ENCODE measurements at regions not wholly inside any gene's neighbourhood (a gene's known extent, or its start where the extent isn't known, plus 50 kb on each side); places are given as distances from the start of the nearest gene placed in this dataset.
A peak's percentile ranks its signal among the peaks of the same experiment; 100 is the strongest.
"Not testable (repeated sequence)": the region's sequence is repeated elsewhere in the genome, so short reads cannot be mapped to it uniquely, and the experiment has no call there.

DNA sequence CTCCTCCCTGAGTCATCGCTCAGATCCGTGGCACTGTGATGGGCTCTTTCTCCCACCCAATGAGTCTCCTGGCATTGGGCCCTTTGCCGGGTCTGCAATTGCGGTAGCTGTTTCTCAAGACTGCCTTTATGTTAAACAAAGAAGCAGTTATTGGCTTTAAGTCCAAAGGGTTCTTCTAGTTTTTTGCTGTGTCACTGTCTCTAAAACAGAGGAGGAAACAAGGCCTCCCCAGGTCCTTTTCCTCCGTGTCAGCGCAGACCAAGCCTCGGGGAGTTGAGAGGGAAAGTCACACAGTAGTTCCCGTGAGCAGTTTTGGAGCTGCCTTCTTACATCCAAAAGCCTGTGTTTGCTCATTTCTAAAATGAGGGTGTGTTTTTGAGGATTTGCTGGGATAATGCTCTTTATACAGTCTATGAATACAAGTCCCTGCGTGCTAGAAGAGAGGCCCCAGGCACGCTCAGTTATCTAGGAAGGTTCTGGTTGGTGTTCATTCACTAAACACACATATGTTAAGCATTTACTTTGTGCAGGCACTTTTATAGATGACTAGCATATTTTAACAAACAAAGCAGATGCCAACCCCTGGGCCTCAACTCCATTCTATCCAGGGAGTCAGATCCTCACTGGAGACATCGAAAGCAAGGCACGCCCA is 126.0 kb upstream of the PZP start:
- no peak for DNase-seq

DNA sequence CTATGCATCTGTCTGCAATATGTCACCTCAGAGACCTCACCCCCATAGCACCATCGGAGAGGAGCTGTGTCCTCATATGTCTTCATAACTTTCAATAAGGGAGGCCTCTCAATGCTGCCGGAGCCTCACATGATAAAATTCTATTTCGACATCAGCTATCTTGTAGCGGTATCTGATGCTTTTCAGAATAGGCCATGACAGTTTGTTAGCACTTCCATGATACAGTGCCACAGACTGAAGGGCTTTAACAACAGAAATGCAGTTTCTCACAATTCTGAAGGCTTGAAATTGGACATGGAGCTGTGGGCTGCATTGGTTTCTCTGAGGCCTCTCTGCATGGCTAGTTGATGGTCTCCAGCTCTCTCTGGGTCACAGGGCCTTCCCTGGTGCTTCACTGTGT is 125.0 kb upstream of the PZP start:
- DNase-seq = no peak

DNA sequence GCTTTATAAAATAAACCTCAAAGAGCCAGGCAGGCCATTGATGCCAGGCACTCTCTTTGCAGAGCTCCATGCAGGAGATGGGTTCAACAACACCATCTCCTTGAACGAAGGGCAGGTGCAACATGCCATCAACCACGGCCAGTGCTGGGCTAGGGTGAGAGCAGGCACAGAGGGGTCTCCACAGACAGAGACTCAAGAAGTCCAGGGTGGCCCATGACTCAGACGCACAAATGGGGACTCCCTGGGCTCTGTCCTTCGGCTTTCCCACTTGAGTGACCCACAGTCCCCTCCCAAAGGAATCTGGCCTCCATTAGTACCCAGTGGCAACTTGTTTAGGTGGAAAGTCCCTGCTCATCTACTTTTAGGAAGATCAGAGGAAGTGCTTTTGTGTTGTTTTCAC is 124.4 kb upstream of the PZP start:
- no peak for DNase-seq

DNA sequence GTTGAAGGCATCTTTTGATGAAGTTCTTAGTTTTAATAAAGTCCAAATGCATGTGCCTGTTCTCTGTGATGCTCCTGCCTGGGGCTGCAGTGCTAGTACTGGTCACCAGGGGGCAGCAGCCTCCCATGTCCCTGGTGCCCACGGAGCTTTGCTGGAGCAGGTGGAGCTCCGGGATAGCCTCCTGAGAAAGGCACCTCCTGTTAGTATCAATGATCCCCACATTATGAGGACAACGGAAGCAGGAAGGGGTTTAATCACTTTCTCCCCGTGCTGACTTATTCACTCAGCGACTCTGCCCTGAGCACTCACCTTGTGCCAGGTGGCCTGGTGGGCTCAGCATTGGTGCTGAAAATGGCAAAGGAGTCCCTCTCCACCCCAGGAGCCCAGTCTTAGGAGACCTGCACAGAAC is 123.0 kb upstream of the PZP start:
- peak; percentile 5 for DNase-seq

DNA sequence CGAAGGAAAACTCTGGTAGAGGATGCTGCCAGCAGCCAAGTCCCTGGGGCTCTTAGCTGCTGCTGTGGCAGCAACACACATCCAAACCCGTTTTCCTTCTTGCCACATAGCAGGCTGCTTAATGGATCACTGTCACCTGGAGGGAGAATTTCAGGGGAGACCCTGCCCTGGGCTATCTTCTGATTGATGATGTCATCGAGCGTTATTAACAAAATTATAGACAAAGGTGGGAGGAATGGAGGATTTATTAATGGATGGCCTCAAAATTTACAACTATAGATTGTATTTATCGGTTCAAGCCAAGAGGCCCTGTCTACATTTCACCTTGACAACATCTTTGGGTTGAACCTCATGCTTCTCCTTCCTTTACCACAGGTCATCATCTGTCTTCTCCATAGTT is 120.8 kb upstream of the PZP start:
- no peak for DNase-seq

DNA sequence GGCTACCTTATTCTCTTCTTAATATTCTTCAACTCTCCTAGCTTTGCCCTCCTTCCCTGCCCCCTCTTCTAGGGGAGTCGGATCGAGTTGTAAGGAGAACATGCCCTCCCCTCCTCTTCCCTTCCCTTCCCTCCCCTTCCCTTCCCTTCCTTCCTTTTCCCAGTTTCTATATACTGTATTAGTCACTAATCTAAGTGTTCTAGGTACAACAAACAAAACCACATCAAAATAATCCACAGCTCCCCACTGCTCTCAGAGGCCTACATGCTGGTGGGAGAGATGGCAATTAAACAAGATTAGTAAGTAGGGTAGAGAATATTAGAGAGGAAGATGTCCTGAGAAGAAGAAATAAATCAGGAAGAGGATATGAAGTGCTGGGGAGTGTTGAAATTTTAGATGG is 119.9 kb upstream of the PZP start:
- no peak for DNase-seq

DNA sequence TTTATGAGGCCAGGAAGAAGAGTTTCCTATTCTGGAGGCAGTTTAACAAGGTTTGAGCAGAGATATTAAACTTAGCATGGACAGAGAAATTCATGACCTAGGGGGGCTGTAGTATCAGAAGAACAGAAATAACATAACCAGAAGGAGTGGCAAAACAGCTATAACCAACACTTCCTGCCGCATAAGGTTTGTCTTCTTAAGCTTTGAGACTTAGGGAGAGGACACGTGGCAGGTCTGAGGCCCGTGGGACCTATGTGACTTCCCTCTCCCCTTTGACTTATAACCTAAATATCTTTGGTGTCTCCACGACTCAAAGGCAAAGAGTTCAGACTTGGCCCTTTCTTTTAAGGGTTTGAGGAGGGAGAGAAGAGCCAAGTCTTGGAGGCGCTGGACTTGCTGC is 119.1 kb upstream of the PZP start:
- DNase-seq = no peak

DNA sequence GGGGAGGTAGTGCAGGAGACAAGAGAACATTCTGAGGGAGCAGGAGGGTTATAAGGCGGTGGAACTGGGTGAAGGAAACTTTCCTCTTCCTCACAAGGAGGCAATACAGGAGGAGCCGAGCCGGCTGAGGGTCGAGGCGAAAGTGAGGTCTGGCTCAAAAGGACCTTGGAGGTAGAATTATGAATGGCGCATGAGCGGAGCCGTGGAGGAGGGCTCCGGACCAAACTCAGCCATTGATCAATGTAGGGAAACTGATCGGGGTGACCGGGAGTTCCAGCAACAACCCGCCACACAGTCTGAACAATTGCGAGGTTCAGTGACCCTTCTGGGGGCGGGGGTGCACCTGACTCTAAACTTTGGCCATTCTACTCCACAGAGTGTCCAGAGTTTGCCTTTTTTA is 118.7 kb upstream of the PZP start:
- not testable (repeated sequence) for DNase-seq

DNA sequence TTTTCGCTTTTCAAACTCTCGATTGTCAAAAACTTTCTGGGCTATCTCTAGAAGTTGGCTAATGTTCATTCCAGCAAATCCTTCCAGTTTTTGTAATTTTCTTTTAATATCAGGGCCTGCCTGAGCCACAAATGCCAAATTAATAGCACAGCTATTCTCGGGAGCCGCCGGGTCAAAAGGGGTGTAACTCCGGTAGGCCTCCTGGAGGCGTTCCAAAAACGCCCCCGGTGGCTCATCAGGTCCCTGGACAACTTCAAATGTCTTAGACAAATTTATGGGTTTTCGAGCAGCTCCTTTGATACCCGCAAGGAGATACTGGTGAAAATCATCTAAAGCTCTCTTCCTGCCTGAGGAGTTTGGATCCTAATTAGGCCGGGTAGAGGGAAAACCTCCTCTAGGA is 117.9 kb upstream of the PZP start:
- no peak for DNase-seq

DNA sequence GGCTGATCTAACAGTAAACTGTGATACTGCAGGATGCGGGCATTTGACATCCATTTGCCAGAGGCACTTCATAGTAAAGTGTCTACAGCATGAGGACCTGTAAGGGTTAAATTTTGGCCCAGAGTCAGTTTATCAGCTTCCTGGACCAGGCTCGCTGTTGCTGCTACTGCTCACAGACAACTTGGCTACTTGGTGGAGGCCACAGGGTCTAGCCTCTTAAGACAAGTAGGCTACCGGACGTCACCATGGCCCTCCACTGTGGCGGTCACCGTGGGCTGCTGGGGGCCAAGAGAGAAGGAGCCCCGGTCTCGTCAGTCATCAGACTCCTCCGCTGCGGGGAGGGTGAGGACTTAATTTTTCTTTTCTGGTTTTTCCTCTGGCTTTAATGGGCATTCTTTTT is 117.3 kb upstream of the PZP start:
- no peak for DNase-seq

DNA sequence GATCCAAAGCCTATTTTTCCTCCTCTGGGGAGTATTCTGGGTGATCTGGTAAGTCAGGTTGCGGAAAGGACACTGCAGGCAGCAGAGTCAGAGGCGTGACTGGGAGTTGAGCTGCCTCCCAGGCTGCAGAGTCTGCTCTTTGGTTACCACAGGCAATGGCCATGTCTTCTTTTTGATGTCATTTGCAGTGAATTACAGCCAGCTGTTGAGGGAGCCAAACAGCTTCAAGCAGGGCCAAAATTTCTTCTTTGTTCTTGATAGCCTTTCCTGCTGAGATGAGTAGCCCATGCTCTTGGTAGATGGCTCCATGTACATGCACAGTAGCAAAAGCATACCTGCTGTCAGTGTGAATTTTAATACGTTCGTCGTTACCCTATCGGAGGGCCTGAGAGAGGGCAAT is 116.6 kb upstream of the PZP start:
- no peak for DNase-seq

DNA sequence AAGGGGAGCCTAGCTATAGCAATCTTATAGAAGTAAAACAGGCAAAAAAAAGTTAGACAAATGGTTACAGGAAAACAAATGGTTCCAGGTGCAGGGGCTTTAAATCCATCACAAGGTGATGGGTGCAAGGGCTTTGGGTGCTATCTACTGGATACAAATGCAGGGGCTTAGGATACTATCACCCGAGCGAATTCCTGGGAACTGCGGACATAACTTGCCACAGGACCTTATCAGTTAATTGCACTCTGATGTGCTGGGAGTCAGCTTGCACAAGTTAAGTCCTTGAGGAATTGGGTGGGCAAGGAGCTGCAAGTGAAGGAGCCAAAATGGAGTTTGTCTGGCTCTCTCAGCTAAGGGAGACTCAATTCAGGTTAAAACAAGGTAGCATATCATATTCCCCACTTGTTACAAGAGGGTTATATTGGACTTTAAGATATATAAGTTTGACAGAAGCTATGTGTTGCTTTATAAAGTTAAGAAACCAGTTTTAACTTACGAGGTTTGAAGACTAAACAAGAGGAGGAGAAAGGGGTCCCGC is 115.0 kb upstream of the PZP start:
- no peak for DNase-seq

DNA sequence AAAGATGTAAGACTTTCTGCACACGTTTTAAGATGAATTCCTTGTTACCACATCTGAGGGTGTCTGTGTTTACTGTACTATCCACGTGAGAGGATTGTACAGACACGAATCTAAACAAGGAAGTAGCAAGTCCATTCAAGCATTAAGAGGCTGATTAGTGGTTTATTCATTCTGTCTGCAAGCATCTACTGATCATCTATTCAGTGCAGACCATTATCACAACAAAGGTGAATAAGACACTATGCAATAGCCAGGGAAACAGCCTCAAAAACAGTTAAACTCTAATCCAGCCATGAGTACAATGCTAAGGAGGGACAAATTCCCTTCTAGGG is 111.6 kb upstream of the PZP start:
- no peak for DNase-seq

DNA sequence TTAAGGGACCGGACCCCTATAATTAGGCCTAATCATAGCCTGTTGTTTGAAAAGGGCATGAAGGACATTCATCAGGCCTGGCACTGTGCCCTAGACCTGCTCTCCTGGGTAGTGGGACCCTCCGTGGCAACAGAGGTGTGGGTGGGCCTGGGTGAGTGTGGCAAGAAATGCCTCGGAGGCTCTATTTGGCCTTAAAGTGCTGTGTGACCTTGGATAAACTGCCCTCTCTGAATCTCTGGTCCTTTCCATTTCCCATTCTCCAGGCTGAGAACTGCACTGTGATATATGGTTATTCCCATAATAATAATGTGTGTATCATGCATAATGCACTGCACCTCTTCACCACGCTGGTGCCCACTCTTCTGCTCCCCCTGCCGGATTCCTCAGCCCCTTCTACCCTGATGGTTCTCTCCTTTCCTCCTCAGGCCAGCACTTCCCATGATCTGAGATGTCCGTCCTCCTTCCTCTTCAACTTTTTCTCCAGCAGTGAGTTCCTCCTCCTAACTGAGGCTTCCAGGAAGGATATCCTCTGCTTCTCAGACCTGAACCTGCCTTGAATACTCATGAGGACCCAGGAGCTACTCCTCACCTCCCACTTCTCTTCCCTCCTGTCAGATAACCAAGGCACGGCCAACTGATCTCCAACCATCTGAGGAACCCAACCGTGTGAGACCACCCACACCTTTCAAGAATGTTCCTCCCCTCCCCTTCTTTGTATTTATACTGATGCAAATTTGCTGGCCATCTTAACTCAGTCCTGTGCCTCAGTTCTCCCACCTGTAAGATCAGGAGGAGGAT is 111.0 kb upstream of the PZP start:
- no peak for DNase-seq

DNA sequence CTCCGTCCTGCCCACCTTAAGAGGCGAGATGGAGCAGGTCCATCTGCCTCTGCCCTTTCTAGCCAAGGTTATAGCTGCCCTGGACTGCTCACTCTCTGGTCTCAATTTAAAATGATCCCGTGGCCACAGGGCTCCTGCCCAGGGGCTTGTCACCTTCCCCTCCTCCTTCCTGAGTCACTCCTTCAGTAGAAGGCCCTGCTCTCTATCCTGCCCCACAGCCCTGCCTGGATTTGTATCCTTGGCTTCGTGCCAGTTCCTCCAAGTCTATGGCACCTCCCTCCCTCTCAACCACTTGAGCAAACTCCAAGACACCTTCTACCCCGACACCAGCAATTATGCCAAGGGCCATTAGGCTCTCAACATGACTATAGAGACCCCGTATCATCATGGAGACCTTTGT is 105.3 kb upstream of the PZP start:
- DNase-seq = not testable (repeated sequence)

DNA sequence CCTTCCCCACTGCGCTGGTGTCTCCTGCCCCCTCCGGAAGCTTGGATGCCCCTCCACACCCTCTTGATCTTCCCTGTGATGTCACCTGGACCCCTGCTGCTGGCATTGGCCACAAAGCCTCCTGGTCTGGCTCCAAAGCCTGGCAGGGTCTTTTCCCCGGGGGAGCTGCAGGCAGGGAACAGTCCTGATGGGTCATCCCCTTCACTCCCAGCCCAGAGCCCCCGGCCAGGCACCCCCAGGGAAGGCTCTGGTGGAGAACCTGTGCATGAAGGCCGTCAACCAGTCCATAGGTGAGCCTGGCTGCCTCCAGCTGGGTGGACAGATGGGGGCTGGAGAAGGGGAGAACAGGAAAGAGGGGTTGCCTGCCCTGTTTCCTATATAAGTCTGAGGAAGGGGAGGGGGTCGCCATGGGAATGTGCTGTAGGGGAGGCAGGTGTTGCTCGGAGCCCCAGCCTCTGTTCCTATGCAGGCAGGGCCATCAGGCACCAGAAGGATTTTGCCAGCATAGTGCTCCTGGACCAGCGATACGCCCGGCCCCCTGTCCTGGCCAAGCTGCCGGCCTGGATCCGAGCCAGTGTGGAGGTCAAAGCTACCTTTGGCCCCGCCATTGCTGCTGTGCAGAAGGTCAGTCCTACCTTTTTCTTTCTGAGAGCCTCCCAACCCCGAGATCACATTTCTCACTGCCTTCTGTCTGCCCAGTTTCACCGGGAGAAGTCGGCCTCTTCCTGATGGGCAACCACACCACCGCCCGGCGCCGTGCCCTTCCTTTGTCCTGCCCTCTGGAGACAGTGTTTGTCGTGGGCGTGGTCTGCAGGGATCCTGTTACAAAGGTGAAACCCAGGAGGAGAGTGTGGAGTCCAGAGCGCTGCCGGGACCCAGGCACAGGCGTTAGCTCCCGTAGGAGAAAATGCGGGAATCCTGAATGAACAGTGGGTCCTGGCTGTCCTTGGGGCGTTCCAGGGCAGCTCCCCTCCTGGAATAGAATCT is 104.5 kb upstream of the PZP start:
- not testable (repeated sequence) for DNase-seq

DNA sequence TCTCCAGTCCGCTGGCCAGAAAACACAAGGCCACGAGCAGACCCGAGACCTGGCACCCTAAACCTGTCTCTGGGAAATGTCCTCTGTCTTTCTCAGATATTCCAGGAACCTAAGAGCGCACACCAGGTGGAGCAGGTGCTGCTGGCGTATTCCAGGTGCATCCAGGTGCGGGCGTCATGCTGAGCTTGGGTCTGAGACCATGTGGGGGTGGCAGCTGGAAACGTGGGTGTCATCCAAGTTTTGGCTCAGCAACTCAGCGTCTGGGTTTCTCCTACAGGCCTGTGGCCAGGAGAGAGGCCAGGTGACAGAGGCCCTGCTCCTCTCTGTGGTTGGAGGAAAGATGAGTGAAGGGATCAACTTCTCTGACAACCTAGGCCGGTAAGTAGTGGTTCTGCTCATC is 103.3 kb upstream of the PZP start:
- not testable (repeated sequence) for DNase-seq

DNA sequence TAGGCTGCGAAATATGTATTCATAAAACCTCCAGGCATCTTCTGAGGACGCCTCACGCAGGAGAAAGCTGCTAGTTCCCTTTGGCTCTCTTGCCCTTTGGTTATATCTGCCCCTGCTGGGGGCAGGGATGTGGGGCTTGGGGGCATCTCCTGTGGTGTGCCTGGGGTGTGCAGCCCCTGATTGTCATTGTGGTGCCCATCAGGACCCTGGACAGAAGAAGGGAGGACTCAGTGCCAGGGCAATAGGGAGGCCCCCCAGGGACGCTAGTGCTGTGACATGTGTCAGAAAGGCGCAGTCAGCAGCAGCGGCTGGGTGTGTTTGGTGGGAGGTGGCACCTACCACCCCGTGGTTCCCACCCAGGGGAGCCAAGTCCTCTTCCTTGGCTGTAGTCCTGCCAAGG is 102.5 kb upstream of the PZP start:
- DNase-seq = not testable (repeated sequence)

DNA sequence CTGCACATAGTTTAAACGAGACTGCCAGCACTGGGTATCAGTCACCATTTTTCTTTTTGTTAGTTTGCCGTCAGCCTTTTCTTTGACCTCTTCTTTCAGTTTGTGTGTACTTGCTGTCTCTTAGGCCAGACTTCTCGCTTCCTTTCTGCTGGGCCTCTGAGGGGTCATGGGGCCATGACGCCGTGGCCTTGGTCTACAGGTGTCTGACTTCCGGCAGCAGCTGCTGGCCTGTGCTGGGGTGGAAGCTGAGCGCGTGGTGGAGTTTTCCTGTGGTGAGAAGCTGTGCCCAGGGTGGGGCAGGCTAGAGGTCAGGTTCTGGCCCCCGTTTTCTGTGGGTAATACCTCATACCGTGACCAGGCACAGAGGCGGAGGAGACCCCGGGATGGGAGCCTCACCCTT is 101.6 kb upstream of the PZP start:
- DNase-seq = not testable (repeated sequence)

DNA sequence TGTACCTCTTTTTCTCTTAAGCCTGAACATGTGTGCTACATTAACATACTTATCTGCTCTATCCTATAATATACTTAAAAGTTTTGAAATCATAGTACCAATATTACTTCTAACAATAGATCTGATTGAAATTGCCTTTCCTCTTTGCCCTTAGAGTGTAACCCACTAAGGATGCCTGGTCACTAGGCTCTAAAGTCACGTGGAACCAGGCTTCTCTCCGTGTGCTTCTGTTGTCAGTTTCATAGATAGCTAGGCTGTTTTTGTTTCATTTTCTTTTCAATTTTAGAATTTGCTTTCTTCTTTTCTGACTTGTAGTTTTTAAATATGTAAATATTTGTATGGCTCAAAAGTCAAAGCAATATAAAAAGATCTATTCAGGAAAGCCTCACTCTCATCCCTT is 100.5 kb upstream of the PZP start:
- not testable (repeated sequence) for DNase-seq

DNA sequence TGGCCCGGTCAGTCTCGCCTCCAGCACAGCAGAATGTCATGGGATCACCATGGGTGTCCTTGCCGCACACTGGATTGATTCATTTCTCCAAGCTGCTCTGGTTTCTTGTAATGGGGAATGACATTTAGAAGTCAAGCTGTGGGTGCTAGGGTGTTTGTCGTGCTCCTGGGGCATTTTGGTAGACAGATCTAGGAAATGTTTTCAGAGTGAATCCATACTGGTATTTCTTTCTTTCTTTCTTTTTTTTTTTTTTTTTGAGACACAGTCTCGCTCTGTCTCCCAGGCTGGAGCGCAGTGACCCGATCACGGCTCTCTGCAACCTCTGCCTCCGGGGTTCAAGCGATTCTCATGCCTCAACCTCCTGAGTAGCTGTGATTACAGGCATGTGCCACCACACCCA is 100.0 kb upstream of the PZP start:
- not testable (repeated sequence) for DNase-seq

DNA sequence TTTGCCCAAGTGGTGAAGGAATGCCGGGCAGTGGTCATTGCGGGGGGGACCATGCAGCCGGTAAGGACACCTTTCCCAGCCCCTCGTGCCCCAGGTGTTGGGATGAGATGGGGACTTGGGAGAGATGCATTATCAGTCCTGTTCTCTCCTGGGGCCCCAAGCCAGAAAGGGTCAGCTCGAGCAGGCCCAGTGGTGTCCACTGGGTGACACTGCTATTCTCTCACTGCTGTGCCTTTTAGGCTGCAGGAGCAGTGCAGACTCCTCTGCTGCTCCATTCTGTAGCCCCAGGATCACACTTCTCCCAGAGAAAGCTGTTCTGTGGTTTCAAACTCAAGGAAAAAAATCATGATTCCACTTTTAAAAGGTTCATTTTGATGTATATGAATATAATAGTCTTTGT is 99.1 kb upstream of the PZP start:
- DNase-seq = not testable (repeated sequence)

DNA sequence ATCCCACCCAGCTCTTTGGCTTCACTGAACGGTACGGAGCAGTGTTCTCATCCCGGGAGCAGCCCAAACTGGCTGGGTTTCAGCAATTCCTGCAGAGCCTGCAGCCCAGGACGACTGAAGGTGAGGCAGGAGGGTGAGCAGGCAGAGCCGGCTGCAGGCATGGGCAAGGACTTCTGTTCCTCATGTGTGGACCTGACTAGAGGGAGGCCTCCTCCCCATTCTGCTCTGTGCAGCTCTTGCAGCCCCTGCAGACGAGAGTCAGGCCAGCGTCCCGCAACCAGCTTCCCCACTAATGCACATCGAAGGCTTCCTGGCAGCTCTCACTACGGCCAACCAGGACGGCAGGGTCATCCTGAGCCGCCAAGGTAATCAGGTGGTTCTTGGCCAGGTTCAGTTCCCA is 97.8 kb upstream of the PZP start:
- not testable (repeated sequence) for DNase-seq

Measured in NCI-H2029 treated with DMSO at 0.1 percent for 48 hours (cell line).